ENCODE measurements at regions not wholly inside any gene's neighbourhood (a gene's known extent, or its start where the extent isn't known, plus 50 kb on each side); places are given as distances from the start of the nearest gene placed in this dataset.

- DNase-seq (ENCODE audit: low read depth): no peak
Measured at GRCh38 chr13:89899302-89900103, 1448.0 kb upstream of the MIR17HG start.

GRCh38 chr13:89900104-89900765 lies 1447.3 kb upstream of the MIR17HG start:
- no peak for DNase-seq (ENCODE audit: low read depth)

- no peak for DNase-seq (ENCODE audit: low read depth)
Measured at GRCh38 chr13:89902223-89902622, 1445.3 kb upstream of the MIR17HG start.

GRCh38 chr13:89903115-89903514 lies 1444.4 kb upstream of the MIR17HG start:
- DNase-seq (ENCODE audit: low read depth): no peak

- no peak for DNase-seq (ENCODE audit: low read depth)
Measured at GRCh38 chr13:89910166-89910565, 1437.3 kb upstream of the MIR17HG start.

- DNase-seq (ENCODE audit: low read depth): no peak
Measured at GRCh38 chr13:89916551-89916950, 1430.9 kb upstream of the MIR17HG start.

GRCh38 chr13:89920461-89920860 lies 1427.0 kb upstream of the MIR17HG start:
- DNase-seq (ENCODE audit: low read depth): no peak

GRCh38 chr13:89923052-89923451 lies 1424.4 kb upstream of the MIR17HG start:
- no peak for DNase-seq (ENCODE audit: low read depth)

GRCh38 chr13:89923736-89924135 lies 1423.8 kb upstream of the MIR17HG start:
- peak; percentile 6 for DNase-seq (ENCODE audit: low read depth)

- no peak for DNase-seq (ENCODE audit: low read depth)
Measured at GRCh38 chr13:89925107-89925506, 1422.4 kb upstream of the MIR17HG start.

GRCh38 chr13:89930861-89931260 lies 1416.6 kb upstream of the MIR17HG start:
- no peak for DNase-seq (ENCODE audit: low read depth)

- no peak for DNase-seq (ENCODE audit: low read depth)
Measured at GRCh38 chr13:89932902-89933301, 1414.6 kb upstream of the MIR17HG start.

- no peak for DNase-seq (ENCODE audit: low read depth)
Measured at GRCh38 chr13:89936256-89936655, 1411.2 kb upstream of the MIR17HG start.

- no peak for DNase-seq (ENCODE audit: low read depth)
Measured at GRCh38 chr13:89937420-89937819, 1410.1 kb upstream of the MIR17HG start.

GRCh38 chr13:89940383-89940782 lies 1407.1 kb upstream of the MIR17HG start:
- no peak for DNase-seq (ENCODE audit: low read depth)

GRCh38 chr13:89943139-89943538 lies 1404.3 kb upstream of the MIR17HG start:
- no peak for DNase-seq (ENCODE audit: low read depth)

- no peak for DNase-seq (ENCODE audit: low read depth)
Measured at GRCh38 chr13:89950225-89950624, 1397.3 kb upstream of the MIR17HG start.

- DNase-seq (ENCODE audit: low read depth): no peak
Measured at GRCh38 chr13:89951341-89951740, 1396.1 kb upstream of the MIR17HG start.

- no peak for DNase-seq (ENCODE audit: low read depth)
Measured at GRCh38 chr13:89953581-89953980, 1393.9 kb upstream of the MIR17HG start.

- DNase-seq (ENCODE audit: low read depth): no peak
Measured at GRCh38 chr13:89955773-89956172, 1391.7 kb upstream of the MIR17HG start.

GRCh38 chr13:89959074-89959473 lies 1388.4 kb upstream of the MIR17HG start:
- DNase-seq (ENCODE audit: low read depth): no peak

- DNase-seq (ENCODE audit: low read depth): no peak
Measured at GRCh38 chr13:89965252-89965651, 1382.2 kb upstream of the MIR17HG start.

- no peak for DNase-seq (ENCODE audit: low read depth)
Measured at GRCh38 chr13:89966524-89966923, 1381.0 kb upstream of the MIR17HG start.

- no peak for DNase-seq (ENCODE audit: low read depth)
Measured at GRCh38 chr13:89967701-89968100, 1379.8 kb upstream of the MIR17HG start.

Data from HS-5 (cell line).